NCI-H1105 (cell line): ENCODE measurements at regions not wholly inside any gene's neighbourhood (a gene's known extent, or its start where the extent isn't known, plus 50 kb on each side); places are given as distances from the start of the nearest gene placed in this dataset.
"Not testable (repeated sequence)": the region's sequence is repeated elsewhere in the genome, so short reads cannot be mapped to it uniquely, and the experiment has no call there.

ENCODE experiments used
- DNase-seq: peaks from one replicate; lab custom pipeline; 2025; lab: John Stamatoyannopoulos, UW

DNA sequence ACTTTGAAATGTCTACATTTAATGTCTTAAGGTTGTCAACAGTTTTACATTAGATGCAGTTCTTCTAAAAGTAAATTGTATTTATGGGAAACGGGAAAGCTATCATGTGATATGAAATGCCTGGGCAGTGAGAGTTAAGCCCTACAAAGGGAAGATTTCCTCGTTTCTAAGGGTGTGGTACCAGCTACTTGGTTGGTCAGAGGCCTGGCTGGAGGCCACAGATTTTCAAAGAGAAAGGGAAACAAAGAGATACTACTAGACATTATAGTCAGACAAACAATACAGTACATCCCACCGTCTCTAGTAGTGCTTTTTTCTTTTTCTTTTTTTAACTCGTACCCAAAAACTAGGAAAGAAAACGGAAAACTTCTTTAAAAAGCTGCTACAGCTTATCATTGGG lies 467.8 kb downstream of the PCDH7 start:
- no peak for DNase-seq

DNA sequence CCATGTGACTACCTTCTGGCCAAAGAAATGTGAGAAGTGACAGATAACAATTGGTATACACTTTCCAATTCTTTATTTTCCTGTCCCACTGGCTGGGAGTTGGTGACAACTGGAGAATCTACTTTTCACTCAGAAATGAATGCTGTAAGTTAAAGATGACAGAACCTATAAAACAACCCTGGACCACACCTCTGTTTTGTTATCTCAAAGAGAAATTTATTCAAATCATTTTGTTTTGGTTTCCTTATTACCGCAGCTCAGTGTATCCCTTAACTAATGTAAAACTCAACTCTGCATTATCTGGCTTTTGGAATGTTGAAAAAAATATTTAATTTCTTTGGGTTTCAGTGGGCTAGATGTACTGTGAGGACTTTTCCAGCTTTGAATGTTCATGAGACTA lies 469.8 kb downstream of the PCDH7 start:
- no peak for DNase-seq

DNA sequence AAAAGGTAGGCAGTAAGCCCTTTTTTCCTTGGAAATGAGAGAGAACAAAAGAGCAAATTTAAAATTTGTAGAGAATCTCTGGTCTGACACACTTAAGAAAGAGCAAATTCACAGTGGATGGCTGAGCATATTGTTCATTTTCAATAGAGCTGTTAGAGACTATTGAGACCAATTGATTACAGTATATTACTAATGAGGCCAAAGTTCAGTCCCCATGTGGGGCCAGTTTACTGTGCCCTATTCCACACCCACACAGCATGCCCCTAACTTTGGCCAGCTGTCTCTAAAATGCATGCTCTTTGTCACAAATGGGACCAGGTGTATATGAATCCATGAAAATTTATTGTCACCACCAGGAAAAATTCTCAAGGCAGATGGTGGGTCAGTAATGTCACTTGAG lies 470.5 kb downstream of the PCDH7 start:
- no peak for DNase-seq

DNA sequence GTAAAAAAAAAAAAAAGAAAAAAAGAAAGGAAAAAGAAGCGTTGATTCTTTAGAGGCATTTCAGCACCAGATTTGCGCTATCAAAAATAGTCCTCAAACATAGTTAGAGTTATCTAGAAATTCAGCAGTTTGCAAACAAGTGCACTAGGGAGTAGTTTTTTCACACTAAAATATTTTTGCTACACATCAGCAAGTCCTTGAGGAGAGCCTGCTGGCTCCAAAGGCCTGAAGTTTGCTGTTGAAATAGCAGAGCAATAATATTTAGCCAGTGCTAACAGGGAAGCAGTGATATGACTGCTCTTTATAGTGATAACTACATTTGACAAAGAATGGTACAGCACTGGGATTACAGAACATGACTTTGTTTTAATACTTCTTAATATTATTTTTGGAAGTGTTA lies 472.2 kb downstream of the PCDH7 start:
- no peak for DNase-seq

DNA sequence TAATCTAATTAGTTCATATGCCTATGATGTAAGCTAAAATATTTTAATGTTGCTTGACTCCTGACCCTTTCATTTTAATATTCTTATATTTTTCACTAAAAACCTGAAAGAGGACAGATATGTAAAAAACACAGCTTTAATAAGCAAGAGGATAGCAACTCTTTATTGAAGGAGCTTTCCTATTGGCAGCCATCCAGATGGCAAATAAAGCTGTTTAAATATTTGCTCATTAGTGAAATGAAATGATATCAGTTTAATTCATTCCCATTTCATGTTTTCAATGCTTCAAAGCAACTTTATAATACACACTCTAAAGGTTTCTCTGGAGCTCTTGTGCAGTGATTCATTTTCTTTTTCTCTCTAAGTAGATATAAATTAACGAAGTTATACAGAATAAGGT lies 473.4 kb downstream of the PCDH7 start:
- peak; percentile 49 for DNase-seq

DNA sequence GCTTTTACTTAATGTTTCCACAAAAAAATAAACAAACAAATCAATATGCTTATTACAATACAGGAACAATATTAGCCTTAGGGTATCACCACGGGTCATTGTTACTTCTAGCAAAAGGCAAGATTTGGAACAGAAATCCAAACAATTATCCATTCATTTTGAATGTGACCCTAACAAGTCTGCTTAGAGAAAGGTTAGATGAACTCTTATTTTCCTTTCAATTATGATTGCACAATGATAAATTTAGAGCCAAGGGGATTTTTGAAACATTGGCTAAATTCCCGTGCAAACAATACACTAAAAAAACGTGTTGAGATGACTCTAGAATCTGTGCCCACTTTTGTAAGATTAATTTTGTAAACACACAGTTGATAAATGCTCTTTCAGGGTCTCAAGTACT lies 474.7 kb downstream of the PCDH7 start:
- peak; percentile 23 for DNase-seq

DNA sequence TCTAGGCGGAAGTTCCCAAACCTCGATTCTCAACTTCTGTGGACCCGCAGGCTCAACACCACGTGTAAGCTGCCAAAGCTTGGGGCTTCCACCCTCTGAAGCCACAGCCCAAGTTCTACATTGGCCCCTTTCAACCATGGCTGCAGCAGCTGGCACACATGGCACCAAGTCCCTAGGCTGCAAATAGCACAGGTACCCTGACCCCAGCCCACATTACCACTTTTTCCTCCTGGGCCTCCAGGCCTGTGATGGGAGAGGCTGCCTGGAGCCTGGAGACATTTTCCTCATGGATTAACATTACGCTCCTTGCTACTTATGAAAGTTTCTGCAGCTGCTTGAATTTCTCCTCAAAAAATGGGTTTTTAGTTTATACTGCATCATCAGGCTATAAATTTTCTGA lies 479.5 kb downstream of the PCDH7 start:
- DNase-seq, result no peak

DNA sequence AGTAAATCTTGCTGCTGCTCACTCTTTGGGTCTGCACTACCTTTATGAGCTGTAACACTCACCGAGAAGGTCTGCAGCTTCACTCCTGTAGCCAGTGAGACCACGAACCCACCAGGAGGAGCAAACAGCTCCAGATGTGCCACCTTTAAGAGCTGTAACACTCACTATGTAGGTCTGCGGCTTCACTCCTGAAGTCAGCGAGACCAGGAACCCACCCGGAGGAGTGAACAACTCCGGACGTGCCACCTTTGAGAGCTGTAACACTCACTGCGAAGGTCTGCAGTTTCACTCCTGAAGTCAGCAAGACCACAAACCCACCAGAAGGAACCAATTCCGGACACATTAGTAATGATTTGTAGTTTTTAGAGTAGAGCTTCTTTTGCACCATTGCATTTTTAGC lies 481.9 kb downstream of the PCDH7 start:
- not testable (repeated sequence) for DNase-seq

DNA sequence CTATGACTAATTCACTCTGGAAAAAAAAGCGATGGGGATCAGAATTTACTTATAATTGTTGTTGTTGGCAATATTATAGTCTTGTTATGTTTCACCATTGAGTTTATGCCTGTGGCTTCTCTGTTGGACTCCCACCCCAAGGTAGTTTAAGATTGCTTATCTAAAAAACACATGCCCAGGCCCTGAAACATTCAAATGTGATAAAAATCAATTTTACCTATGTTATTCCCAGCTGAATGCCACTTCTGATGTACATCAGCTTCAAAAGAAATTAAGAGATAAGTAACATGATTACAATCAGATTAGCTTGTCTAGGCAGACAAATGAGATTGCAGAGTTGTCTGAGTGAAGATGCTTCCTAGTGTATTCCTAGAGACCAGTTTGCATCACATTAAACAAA lies 484.7 kb downstream of the PCDH7 start:
- DNase-seq, result no peak

DNA sequence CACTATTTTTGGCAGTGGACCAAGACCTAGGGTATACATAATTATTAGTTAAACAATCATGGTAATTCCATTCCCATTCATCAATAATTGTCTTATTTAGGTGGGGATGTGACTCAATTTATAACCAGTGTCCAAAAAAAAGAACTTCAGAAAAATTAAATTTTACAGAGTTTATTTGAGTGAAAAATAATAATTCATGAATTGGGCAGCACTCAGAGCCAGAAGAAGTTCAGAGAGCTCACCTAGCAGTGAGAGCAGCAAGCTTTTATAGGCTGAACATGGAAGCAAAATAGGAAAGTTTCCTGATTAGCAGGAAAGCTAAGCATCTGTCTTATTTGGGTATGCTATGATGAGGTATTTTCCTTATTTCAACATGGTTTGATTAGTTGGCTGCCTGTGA lies 500.8 kb downstream of the PCDH7 start:
- no peak for DNase-seq

DNA sequence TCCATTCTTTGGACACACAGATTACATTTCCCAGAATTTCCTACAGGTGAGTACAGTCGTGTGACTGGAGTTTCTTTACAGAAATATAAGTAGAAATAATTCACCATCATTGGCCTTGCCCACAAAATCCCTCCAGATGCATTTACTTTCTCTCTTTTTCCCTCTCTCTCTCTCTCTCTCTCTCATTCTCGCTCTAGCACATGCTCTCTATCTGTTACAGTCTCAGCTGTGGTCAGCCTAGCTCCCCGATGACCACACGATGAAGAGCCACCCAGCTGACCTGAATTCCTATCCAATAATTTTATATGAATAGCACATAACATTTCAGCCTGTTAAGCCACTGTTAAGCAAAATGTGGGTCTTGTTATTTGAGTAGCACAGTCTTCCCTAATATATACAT lies 507.9 kb downstream of the PCDH7 start:
- DNase-seq, result no peak

DNA sequence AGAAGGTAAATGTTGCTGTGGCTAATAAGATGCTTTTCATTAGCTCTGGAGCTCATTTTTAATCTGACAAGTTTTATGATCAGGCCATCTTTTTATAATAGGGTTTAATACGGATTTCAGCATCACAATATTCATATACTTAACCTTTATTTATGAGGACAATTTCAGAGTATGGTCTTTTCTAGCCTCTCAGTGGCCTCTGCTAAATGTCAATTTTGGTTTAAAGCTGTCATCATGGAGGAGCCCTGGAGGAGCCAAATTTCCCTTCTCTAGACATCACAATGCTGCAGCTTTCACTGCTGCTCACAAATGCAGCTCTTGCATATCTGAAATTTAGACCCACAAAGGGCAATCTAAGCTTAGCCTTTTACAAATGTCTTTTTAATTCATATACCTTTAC lies 510.4 kb downstream of the PCDH7 start:
- DNase-seq, result no peak

DNA sequence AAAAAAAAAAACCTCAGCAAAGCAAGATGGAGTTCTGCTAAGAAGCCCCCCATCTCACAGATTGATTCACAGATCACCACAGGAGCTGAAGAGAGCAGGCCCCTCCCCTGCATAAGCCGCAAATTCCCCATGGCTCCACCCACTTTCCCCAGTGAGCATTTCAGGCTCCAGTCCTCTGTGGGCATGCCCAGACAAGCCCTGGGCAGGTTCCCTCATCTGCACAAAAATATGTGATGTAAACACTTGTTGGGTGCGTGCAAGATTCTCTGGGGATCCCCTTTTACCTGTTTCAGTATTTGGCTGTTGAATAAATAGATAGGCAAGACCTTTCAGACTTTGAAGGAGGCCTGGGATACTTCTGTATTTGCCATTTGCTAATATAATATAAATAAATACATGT lies 514.3 kb downstream of the PCDH7 start:
- DNase-seq, result no peak

DNA sequence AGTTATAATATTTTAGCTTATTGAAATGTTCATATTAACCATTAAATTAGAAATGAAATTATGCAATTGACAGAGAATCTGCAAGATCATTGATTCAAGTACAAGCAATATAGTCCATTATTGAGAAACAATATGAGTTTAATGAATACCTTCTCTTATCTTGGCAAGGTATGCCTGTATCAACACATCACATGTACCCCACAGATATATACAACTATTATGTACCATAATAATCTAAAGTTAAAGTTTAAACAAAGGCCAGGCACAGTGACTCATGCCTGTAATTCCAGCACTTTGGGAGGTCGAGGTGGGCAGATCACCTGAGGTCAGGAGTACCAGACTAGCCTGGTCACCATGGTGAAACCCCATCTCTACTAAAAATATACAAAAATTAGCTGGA lies 514.7 kb downstream of the PCDH7 start:
- DNase-seq, result no peak

DNA sequence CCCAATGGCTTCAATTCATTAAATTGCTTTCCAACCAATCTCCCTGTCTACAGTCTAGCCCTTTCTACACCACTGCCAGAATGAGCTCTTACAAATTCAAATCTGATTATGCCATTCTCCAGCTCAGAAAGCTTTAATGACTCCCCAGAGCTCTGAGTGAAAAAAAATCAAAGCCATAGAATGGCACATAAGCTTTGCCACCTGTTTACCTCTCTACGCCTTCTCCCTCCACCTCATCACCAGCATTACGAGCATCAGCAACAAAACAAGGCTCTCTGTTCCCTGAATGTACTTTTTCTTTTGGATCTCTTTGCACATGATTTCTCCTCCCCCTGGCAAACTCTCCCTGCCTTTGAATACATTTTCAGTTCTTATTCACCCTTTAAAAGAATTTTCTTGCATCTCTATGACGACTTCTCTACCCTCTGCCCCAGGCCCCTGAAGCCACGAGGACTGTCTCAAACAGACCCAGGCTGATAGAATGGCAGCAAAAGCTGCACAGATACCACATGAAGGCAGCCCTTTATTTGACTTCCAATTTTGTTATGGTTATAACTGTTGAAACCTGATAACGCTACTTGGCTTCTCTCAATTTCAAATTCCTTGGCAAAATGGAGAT lies 516.0 kb downstream of the PCDH7 start:
- no peak for DNase-seq

DNA sequence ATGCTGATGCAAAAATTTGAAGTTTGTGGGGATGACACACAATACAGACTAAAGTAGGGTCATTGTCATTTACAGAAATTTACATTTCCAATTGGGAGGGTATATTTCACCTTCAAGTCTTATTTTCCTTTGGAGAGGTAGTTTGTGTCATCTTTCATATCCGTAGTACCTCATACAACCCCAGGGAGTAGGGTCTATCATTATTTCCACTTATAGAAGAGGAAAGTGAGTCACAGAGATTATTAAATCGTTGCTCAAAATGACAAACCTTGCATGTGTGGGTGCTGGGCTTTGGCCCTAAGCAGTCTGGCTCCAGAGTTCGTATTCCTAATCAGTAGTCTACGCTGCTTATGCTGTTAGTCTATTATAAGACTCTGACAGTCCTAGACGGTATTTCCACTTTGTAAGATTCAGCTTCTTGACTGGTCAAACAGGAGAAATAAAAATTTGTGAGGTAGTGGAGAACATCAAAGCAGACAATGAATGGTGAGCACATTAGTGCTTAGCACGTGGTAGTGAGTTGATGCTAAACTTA lies 516.5 kb downstream of the PCDH7 start:
- DNase-seq, result no peak

DNA sequence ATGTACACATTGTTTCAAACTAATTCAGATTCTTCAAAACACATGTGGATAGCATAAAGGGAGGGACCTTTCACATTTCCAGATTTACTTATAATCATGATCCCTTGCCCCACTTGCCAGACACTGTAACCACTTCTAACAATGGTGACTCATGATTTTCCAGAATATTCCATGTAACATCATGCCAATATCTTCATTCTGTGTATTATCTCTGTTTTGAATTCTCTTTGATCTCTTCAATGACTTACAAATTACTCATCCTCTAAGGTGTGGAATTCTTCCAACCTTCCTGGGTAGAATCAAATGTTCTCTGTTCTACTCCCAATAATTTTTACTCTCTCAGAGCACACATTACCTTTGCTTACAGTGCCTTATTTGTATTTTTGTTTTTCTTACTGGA lies 517.1 kb downstream of the PCDH7 start:
- no peak for DNase-seq

DNA sequence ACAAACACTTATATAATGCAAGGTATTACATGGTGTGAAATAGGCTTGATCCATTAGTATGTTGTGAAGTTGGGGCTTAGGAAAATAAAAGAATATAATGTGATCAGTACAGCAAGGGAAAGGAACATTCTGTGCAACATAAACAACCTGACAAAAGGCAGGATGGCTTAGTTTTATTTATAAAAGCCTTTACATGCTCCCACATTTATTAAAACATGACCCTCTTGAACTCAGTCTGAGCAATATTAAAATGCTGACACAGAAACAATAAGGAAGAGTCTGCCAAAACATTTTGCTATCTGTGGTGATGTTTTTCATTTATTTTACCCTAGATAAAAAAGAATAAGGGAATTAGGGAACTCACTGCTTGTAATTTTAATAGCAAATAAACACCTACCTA lies 519.7 kb downstream of the PCDH7 start:
- DNase-seq, result no peak

DNA sequence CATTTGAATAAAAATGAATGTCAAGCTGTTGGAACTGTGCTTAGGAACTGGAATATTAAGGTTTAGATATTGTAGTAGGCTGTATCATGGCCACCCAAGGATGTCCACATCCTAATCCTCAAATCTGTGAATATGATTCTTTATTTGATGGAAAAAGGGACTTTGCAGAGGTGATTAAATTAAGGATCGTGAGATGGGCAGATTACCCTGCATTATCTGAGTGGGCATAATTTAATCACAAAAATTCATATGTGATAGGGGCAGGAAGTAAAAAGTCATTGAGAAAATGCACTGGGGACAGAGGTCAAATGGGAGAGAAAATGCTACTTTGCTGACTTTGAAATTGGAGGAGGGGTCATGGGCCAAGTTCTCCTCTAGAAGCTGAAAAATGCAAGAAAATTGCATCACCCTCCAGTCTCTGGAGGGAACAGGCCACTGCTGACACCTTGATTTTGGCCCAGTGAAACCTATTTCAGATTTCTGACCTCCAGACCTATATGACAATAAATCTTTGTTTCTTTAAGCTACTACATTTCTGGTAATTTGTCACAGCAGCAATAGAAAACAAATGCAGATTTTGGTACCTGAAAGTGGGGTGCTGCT lies 521.4 kb downstream of the PCDH7 start:
- DNase-seq, result no peak

DNA sequence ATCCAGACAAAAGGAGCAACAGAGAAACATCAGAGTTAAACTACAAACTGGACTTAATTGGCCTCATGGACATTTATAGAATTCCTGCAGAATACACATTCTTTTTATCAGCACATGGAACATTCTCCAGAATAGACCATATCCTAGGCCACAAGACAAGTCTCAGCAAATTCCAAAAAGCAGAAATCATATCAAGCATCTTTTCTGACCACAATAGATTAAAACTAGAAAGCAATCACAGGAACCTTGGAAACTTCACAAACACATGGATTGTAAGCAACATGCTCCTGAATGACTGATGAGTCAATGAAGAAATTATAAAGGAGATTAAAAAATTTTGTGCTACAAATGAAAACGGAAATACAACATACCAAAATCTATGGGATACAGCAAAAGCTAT lies 526.7 kb downstream of the PCDH7 start:
- no peak for DNase-seq

DNA sequence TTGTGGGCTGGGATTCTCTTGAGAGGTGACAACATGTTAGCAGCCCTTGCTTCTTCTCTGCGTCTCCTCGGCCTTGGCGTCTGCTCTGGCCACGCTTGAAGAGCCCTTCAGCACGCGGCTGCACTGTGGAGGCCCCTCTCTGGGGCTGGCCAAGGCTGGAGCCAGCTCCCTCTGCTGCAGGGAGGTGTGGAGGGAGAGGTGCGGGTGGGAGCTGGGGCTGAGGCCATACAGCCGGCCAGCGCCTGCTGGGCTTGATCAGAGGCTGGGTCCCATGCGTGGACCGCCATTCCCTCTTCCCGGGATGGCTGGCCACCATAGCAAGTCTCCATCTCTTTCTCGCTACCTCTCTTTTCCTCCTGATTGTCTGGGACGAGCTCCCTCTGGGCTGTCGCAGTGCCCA lies 539.0 kb downstream of the PCDH7 start:
- DNase-seq, result no peak

DNA sequence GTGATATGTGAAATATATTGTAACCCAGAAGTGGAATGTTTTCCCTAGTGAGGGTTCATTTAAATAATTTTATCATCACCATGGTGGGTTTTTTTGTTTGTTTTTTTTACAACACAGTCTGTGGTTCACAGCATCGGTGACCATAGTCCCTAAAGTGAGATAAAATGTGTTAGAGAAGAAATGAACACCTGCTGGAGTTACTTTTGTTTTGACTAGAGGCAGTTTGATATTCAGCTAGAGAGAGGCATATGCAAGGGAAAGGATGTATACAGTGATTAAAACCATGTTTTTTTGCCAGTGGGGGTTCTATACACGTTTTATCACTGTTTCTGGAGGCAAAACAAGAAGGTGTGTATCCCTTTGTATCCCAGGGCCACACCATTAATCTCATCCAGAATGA lies 541.5 kb downstream of the PCDH7 start:
- DNase-seq, result no peak

DNA sequence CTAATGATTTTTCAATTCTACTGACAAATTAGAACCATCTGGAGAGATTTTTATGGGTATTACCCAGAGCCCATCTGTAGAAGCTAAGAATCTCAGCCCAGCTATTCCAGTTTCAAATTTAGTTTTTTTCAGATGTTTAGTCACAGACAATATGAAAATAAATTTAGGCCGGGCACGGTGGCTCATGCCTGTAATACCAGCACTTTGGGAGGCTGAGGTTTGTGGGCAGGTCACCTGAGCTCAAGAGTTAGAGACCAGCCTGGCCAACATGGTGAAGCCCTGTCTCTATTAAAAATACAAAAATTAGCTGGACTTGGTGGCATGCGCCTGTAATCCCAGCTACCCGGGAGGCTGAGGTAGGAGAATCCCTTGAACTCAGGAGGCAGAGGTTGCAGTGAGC lies 545.9 kb downstream of the PCDH7 start:
- not testable (repeated sequence) for DNase-seq
